ENCODE measurements at regions not wholly inside any gene's neighbourhood (a gene's known extent, or its start where the extent isn't known, plus 50 kb on each side); places are given as distances from the start of the nearest gene placed in this dataset.

DNA sequence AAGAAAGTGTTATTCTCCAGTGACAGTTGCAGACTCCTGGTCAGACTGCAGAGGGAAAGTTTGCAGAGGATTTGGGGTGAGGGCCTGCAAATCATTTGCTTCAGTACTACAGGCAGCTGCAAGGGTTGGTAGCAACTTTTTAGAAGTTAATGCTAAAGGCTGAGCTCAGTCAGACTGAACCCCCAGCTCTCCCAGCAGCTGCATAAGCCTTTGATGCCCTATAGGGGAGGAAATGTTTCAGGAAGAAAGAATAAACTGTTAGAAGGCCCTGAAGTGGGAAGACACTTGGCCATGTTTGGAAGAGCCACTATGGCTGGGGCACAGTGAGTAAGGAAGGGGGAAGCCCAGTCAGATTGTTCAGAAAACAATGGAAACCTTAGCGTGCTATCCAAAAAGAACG, 383.6 kb downstream of the TTLL7 start:
- H3K4me3 ChIP-seq (ENCODE audit: low read depth, low read length): no peak overlapping the region
- no peak for DNase-seq (ENCODE audit: low read depth)
- TF ChIP-seq CTCF (conservative IDR thresholded peaks at IDR 0.05; ENCODE audit: low read depth, low read length): no peak

GRCh38 chr1:83606416-83606955, 392.4 kb downstream of the TTLL7 start:
- no peak for DNase-seq (ENCODE audit: low read depth)
- no peak overlapping the region for H3K4me3 ChIP-seq (ENCODE audit: low read depth, low read length)
- no peak for TF ChIP-seq CTCF (conservative IDR thresholded peaks at IDR 0.05; ENCODE audit: low read depth, low read length)

DNA sequence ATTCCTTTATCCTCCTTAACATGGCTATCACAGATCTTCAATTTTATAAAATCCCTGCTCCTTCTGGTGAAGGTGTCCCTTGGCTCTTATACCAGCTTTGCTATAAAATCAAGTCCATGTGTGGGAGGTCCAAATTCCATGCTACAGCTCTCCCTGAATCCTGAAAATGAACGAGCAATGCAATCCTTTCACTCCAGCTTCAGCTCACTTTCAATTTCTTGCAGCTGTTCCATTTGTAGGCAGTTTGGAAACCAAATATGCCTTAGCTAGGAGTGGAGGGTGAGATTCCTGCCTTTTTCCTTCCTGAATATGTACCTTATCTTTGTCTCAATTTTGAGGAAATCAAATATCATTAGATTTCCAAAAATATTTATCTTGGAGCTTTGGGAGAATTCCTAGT, 402.6 kb downstream of the TTLL7 start:
- no peak overlapping the region for H3K4me3 ChIP-seq (ENCODE audit: low read depth, low read length)
- TF ChIP-seq CTCF (conservative IDR thresholded peaks at IDR 0.05; ENCODE audit: low read depth, low read length): no peak
- DNase-seq (ENCODE audit: low read depth): no peak

DNA sequence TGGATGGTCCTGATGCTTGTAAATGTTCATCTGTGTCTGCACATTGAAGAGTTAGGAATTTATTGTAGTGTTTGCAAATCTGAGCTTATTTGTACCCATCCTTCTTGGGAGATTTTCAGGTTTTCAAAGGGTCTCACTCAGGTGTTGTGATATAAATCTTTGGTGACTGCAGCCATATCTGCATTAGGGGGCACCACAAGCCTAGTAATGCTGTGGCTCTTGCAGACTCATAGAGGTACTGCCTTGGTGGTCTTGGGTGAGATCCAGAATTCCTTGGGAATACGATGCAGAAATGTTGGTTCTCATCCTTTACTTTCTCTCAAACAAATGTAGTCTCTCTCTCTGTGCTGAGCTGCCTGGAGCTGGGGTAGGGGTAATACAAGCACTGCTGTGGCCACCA, 405.9 kb downstream of the TTLL7 start:
- peak; percentile 5 for TF ChIP-seq CTCF (conservative IDR thresholded peaks at IDR 0.05; ENCODE audit: low read depth, low read length)

DNA sequence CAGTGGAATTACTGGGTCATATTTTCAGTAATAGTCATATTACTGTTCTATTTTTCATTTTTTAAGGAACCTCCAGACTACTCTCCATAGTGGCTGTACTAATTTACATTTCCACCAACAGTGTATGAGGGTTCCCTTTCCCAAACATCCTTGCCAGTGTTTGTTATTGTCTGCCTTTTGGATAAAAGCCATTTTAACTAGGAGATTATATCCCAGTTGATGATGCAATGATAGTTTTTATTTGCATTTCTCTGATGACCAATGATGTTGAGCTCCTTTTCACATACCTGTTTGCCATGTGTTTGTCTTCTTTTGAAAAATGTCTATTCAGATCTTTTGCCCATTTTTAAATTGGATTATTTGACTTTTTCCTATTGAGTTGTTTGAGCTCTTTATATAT, 410.8 kb downstream of the TTLL7 start:
- no peak for TF ChIP-seq CTCF (conservative IDR thresholded peaks at IDR 0.05; ENCODE audit: low read depth, low read length)
- no peak for DNase-seq (ENCODE audit: low read depth)
- no peak overlapping the region for H3K4me3 ChIP-seq (ENCODE audit: low read depth, low read length)

More for the DNA sequence above, 405.9 kb downstream of the TTLL7 start:
- H3K4me3 ChIP-seq (ENCODE audit: low read depth, low read length): no peak overlapping the region
- no peak for DNase-seq (ENCODE audit: low read depth)

DNA sequence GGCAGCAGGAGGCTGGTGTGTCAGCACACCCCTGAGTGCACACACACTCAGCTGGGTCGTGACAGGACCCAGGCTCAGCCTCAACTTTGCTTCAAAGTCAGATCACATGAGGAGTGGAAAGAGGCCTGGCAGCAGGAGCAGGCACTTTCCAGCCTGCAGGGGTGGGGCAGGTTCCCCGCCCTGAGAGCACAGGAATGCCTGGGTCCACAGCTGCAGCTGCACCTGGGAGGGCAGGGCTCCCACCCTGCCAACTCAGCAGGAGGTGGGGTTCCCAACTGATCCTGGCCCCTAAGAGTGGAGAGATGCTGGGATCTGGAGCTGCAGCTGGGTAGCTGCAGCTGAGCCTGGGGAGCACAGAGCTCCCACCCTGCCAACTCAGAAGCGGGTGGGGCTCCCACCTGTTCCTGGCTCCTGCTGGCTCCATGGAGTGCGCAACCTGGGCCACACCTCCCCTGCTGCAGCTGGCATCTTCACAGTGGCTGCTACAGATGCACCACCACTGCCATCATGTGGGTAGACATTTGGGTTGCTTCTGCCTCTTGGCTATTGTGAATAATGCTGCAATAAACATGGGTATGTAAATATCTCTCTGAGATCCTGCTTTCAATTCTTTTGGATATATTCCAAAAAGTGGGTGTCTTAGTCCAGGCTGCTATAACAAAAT, 415.4 kb downstream of the TTLL7 start:
- DNase-seq (ENCODE audit: low read depth): no peak
- H3K4me3 ChIP-seq (ENCODE audit: low read depth, low read length): no peak overlapping the region
- TF ChIP-seq CTCF (conservative IDR thresholded peaks at IDR 0.05; ENCODE audit: low read depth, low read length): peak; percentile 24

DNA sequence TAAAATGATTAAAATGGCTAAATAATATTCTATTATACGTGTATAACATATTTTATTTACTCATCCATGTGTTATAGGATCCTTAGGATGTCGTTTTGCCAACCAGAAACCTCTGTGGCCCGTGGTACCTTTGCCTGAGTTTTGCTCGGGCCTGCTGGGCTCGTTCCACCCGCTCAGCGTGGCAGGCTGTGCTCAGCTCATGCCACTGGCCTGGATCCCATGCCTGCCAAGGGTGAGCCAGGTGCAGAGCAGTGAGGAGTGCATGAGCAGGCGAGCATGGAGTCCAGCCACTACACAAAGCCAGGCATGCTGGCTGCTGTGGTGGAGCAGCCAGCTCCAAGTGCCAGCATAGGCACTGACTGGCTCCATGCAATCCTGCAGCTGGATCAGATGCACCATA, 417.2 kb downstream of the TTLL7 start:
- no peak overlapping the region for H3K4me3 ChIP-seq (ENCODE audit: low read depth, low read length)
- no peak for DNase-seq (ENCODE audit: low read depth)
- TF ChIP-seq CTCF (conservative IDR thresholded peaks at IDR 0.05; ENCODE audit: low read depth, low read length): no peak

Data from epithelial cell of proximal tubule (primary cell).